DMS 273 treated with DMSO at 0.1 percent for 48 hours (cell line): ENCODE measurements at regions not wholly inside any gene's neighbourhood (a gene's known extent, or its start where the extent isn't known, plus 50 kb on each side); places are given as distances from the start of the nearest gene placed in this dataset.
"Not testable (repeated sequence)": the region's sequence is repeated elsewhere in the genome, so short reads cannot be mapped to it uniquely, and the experiment has no call there.

ENCODE experiments used
- DNase-seq: peaks from one replicate; lab custom pipeline; 2025; lab: John Stamatoyannopoulos, UW

DNA sequence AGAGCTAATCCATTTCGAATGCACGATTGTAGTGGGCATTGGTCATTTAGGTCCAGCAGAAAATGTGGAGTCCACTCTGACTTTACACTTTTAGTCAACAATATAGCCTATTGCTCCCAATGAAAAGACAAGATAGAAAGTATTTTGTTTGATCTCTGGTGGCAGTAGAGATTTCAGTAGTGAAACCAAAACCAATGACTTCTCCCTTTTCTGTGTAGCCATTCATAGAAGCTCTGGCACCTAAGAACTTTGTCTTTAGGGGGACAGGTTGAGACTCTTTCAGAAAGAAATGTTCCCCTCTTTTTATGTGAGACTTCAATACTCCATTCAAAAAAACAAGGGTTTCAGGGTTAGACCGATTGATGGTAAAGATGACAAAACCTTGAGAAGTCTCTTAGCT, 510.8 kb upstream of the POU3F2 start:
- no peak for DNase-seq

DNA sequence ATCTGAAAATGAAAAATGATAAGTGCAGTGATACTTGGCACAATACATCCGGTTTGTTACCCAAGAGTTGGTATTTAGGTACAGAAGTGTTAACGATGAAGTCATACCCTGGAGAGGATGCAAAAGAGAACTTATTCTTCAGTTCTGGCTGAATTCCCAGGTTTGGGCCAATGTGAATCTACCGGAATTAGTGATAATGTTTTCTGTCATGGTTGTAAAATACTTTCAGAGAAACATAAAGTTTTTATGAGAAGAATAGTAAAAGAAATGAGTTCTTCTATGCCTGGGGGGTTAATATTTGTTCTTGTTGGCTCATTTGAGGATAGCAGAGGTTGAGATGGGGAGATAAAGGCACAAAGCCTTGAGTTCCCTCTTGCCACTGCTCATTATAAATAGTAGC, 509.9 kb upstream of the POU3F2 start:
- no peak for DNase-seq

DNA sequence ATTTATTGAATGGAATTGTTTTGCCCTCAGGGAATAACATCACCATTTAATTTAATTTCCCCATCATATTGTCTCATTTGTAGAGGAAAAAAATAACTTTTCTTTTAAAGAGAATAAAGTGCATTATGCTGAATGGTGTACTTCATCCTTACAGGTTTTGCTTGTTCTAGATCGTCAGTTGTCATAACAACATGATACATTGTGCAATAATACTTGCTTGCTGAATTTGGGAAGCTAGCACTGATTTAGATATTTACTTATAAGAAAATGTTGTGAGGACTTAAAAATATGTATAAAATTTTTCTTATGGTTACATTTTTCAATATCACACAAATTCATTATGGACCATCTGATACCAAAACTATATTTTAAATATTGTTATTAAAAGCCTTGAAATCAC, 509.0 kb upstream of the POU3F2 start:
- no peak for DNase-seq

- no peak for DNase-seq
Measured at GRCh38 chr6:98333273-98333672, 501.1 kb upstream of the POU3F2 start.

DNA sequence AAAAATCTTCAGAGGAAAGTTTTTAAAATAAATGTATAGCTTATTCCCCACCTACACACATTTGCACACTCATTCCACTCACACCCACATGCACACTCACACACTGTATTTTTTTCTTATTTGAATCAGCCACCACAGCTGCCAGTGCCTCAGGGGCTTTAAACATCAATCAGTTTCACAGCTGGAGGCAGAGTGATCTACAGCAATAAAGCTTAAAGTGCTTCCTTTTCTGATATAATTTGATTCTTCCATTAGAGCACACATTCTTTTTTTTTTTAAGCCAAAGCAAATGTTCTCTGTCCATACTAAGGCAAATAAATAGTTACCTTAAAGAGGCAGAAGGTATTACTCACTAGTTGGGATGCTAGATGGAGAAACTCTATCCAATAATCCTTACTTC, 498.8 kb upstream of the POU3F2 start:
- no peak for DNase-seq

GRCh38 chr6:98339506-98339905, 494.9 kb upstream of the POU3F2 start:
- DNase-seq = no peak

- no peak for DNase-seq
Measured at GRCh38 chr6:98343004-98343403, 491.4 kb upstream of the POU3F2 start.

- no peak for DNase-seq
Measured at GRCh38 chr6:98343797-98344196, 490.6 kb upstream of the POU3F2 start.

DNA sequence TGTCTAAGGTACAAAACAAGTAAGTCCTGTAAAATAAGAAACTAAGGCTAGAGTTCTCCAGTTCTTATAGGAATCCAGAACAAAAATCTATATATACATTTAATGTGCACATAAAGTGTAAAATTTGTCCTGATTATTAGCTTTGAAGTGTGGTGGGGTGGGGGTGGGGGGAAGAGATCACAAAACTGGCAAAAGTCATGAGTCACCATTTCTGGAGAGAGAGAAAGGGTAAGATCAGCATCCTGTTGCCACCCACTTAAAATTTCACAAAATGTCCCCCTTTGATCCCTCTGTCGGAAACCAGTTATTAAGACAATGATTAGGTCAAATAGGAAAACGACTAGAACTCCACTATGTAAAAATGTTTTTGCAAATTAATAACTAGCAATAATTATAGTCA, 482.0 kb upstream of the POU3F2 start:
- DNase-seq = no peak

- DNase-seq = no peak
Measured at GRCh38 chr6:98358173-98358572, 476.2 kb upstream of the POU3F2 start.

DNA sequence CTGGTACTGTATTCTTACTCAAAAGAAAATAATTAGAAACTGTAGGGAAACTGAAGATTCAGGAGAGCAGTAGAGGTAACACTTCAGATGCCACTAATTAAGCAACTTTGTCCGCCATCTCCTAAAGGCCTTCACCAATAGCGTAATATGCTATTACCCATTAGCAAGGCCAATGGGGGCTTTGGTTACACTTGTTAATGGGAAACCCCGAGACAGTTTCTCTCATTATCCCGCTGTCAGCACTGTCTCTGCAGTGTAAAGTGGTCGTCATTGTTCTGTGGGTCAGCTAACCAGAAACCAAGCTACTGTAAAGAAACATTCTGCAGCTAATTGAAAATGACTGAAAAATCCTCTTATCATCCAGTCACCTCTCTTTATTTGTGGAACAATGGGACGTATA, 468.0 kb upstream of the POU3F2 start:
- DNase-seq = no peak

GRCh38 chr6:98380589-98380988, 453.8 kb upstream of the POU3F2 start:
- no peak for DNase-seq

- no peak for DNase-seq
Measured at GRCh38 chr6:98382246-98382645, 452.1 kb upstream of the POU3F2 start.

DNA sequence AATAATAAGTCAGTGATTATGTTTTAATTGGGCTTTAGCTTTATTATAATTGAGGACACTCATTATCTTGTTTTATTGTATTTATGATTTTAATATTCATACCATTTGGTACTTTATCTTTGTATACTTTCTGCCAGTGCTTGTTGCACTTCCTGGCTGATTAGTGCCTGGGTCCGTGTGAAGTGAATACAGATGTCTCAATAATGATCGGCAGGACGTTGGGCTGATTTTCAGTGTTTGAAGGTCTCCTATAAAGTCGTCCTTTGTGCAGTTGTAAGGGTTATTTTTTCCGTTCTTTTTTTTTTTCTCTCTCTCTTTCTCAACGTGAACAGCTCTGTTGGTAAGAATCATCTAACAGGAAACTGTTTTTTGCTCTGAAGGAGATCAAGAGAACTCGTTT, 450.0 kb upstream of the POU3F2 start:
- no peak for DNase-seq

DNA sequence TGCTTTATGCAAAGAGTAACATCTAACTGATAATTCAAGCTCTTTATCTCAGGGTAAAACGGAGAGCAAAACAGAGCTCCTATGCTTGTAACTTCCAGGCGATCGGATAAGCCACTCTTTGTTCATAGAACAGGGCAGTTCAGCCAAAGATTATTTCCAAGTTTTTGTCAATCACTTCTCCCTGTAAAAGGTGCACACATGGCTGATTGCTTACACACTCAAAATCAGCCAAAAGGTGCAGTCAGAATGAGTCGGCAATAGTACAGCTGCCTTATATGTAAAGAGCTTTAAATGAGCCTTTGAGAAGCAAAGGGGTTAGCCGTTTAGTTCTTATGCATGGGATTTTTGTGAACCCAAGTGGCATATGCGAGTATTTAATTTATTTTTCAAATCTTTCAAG, 449.6 kb upstream of the POU3F2 start:
- DNase-seq = no peak

DNA sequence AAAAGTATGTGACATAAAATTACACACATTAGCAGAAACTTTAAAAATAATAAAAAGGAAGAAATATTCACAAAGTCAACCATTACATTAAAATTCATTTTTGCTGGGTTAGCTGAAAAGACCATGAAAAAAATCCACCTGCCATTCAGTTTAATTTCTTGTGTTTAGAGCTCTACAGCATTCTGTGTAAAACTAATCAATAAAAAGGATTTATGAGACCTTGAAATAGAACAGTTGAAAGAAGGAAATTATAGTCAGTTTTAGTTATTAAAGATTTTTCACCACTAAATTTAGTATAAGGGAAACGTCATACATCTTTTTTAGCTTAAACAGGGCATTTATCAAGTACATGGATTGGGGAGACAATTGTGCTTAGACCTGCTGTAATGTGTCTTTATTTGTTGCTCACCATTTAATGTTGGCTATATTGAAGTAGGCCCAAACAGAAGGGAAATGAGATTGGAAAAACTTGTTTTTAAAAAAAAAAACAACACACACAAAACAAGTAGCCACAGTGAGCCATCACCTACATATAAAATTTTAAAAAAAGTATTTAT, 438.7 kb upstream of the POU3F2 start:
- DNase-seq = no peak

- DNase-seq = no peak
Measured at GRCh38 chr6:98416027-98416426, 418.3 kb upstream of the POU3F2 start.

GRCh38 chr6:98416497-98417158, 417.7 kb upstream of the POU3F2 start:
- not testable (repeated sequence) for DNase-seq

DNA sequence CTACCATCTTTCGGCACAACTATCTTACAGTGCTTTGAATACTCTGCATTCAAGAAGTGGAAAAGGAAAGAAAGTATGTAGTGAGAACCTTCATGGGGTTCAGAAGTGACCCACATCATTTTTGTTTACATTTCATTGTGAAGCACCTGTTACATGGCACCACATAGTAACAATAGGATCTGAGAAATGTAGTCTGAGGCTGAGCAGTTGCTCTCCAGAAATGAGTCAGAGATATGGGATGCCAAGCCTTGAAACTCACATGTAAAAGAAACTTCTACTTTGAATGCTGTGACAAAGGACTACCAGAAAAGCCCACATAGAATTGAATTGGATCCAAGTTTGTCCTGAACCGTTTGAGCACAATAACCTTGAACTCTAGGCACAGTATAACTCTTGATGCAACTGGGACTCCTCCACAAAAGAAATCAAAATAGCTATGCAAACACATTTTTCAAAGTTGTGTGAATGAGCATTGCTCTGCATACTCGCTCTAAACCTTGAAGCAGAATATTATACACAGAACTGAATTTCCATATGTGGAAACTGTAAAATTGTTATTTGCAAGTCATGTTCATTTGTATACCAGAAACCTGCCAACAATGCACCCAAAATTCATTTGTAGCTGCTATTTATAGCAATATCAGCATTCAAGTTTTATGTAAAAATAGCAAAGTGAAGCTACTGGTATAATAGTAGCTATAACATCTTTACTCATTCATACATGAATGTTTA, 400.9 kb upstream of the POU3F2 start:
- no peak for DNase-seq

DNA sequence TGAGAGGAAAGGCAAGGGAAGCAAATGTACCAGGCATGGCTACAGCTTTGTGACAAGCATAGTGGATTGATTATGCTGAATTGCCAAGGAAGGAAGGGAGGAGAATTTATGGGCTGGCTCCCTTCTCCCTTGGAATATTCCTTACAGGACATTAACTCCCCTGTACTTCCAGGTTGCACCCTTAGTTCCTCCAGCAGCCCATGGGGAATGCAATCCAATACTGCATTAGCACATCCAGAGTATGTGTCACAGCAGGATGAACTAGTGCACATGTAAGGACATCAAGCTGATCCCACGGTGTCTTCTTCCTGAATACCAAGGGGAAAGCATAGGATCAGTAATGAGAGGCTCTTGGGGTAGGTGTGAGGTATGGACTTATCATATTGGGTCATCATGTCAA, 390.7 kb upstream of the POU3F2 start:
- DNase-seq = no peak

DNA sequence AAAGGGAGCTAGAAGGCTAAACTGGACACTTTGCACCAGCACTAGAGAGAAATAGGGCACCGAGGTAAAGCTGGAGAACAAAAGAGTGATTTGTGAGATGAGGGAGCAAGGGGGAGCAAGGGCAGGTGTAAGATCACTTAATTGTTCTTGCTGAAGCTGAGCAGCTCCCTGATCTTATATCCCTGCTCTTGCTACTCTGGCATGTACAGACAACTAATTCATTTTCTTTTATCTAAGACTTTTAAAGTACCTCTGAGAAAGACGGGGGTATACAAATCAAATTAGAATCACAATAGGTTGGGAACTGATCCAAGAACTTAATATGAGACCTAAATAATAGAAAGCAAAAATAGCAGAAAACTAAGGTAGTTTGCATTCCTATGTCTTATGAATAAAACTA, 381.7 kb upstream of the POU3F2 start:
- no peak for DNase-seq

- DNase-seq = no peak
Measured at GRCh38 chr6:98454809-98455322, 379.5 kb upstream of the POU3F2 start.

GRCh38 chr6:98458708-98459107, 375.7 kb upstream of the POU3F2 start:
- DNase-seq = no peak
